ENCODE measurements at regions not wholly inside any gene's neighbourhood (a gene's known extent, or its start where the extent isn't known, plus 50 kb on each side); places are given as distances from the start of the nearest gene placed in this dataset.
"Not testable (repeated sequence)": the region's sequence is repeated elsewhere in the genome, so short reads cannot be mapped to it uniquely, and the experiment has no call there.

DNA sequence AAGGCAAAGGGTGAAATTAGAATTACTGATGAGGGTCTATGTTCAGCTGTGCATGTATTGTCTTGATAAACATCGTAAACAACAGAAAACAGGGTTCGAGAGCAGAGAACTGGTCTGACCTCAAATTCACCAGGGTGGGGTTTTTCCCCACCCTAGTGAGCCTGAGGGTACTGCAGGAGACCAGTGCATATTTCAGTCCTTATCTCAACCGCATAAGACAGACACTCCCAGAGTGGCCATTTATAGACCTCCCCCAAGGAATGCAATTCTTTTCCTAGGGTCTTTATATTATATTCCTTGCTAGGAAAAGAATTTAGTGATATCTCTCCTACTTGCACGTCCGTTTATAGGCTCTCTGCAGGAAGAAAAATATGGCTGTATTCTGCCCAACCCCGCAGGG is 257.0 kb upstream of the OSR1 start:
- not testable (repeated sequence) for TF ChIP-seq CTCF, POLR2A (IDR thresholded peaks at IDR 0.05)
